HG02884 (cell line): ENCODE measurements at regions not wholly inside any gene's neighbourhood (a gene's known extent, or its start where the extent isn't known, plus 50 kb on each side); places are given as distances from the start of the nearest gene placed in this dataset.

Experiments used
- ATAC-seq: cut with Tn5 transposase; IDR thresholded peaks from one replicate; pipeline ENCODE4 v1.9.1; 2021; ENCODE audit warnings: mild to moderate bottlenecking, moderate library complexity; ENCODE audit not compliant: unreplicated experiment

GRCh38 chr20:40459299-40459698, 229.7 kb downstream of the MAFB start:
- ATAC-seq, result no peak

GRCh38 chr20:40457404-40457803, 231.6 kb downstream of the MAFB start:
- no peak for ATAC-seq

GRCh38 chr20:40452758-40453157, 236.3 kb downstream of the MAFB start:
- no peak for ATAC-seq

- ATAC-seq, result no peak
Observed at GRCh38 chr20:40451552-40451951, 237.5 kb downstream of the MAFB start.

- ATAC-seq, result no peak
Observed at GRCh38 chr20:40449974-40450616, 238.9 kb downstream of the MAFB start.

- no peak for ATAC-seq
Observed at GRCh38 chr20:40449144-40449690, 239.8 kb downstream of the MAFB start.

- ATAC-seq, result no peak
Observed at GRCh38 chr20:40446888-40447287, 242.1 kb downstream of the MAFB start.

- ATAC-seq, result no peak
Observed at GRCh38 chr20:40444516-40444915, 244.5 kb downstream of the MAFB start.

GRCh38 chr20:40443753-40444152, 245.3 kb downstream of the MAFB start:
- ATAC-seq, result no peak

GRCh38 chr20:40442181-40442963, 246.7 kb downstream of the MAFB start:
- ATAC-seq, result no peak

- ATAC-seq, result no peak
Observed at GRCh38 chr20:40441771-40442170, 247.3 kb downstream of the MAFB start.

GRCh38 chr20:40438161-40438830, 250.7 kb downstream of the MAFB start:
- ATAC-seq, result no peak

- ATAC-seq, result no peak
Observed at GRCh38 chr20:40436011-40436410, 253.0 kb downstream of the MAFB start.

- no peak for ATAC-seq
Observed at GRCh38 chr20:40435146-40435895, 253.7 kb downstream of the MAFB start.

GRCh38 chr20:40434122-40434521, 254.9 kb downstream of the MAFB start:
- ATAC-seq, result no peak

- ATAC-seq, result no peak
Observed at GRCh38 chr20:40433341-40433861, 255.6 kb downstream of the MAFB start.

GRCh38 chr20:40431611-40432010, 257.4 kb downstream of the MAFB start:
- ATAC-seq, result no peak

- no peak for ATAC-seq
Observed at GRCh38 chr20:40431112-40431511, 257.9 kb downstream of the MAFB start.

GRCh38 chr20:40427026-40427425, 262.0 kb downstream of the MAFB start:
- ATAC-seq, result no peak

GRCh38 chr20:40424695-40425094, 264.3 kb downstream of the MAFB start:
- ATAC-seq, result no peak

- no peak for ATAC-seq
Observed at GRCh38 chr20:40422656-40423055, 266.4 kb downstream of the MAFB start.
